Spleen (tissue), 7 donors: ENCODE measurements at regions not wholly inside any gene's neighbourhood (a gene's known extent, or its start where the extent isn't known, plus 50 kb on each side); places are given as distances from the start of the nearest gene placed in this dataset.

Experiments used
- CTCF ChIP-seq, 11 experiments: fragments of 200-600 bp in 7 of 11; fragments of 450-650 bp in 4 of 11; sonication (generic) in 4 of 11; IDR thresholded peaks in 8 of 11; conservative IDR thresholded peaks in 3 of 11; 1 replicate in 7 of 11; 2 replicates in 4 of 11; pipeline versions ENCODE4 v1.4.0 to v1.8.0; 2016 to 2021; ENCODE audit warnings: antibody characterized with exemption in 11 of 11, inconsistent platforms in 4 of 11, mild to moderate bottlenecking in 1 of 11
- POLR2A ChIP-seq, 3 donors: fragments of 450-650 bp; IDR thresholded peaks; one replicate each; pipeline ENCODE4 v1.5.1; 2017; ENCODE audit warnings: antibody characterized with exemption in 3 of 3, mild to moderate bottlenecking in 1 of 3
- donor health status: DM: no; HTN: no; CAD: no; lungs with moderate emphysema.
- donor health status: DM: no; HTN: no; CAD: no.
- donor health status: DM: no; HTN: no; CAD: no.

- TF ChIP-seq CTCF (IDR thresholded peaks at IDR 0.05 in 8 of 11, conservative IDR thresholded peaks at IDR 0.05 in 3 of 11), result no peak
- TF ChIP-seq POLR2A (IDR thresholded peaks at IDR 0.05), result no peak
Measured at GRCh38 chr2:236939721-236940231, 145.9 kb upstream of the COPS8 start.
